OCI-LY3 (cell line): ENCODE measurements at regions not wholly inside any gene's neighbourhood (a gene's known extent, or its start where the extent isn't known, plus 50 kb on each side); places are given as distances from the start of the nearest gene placed in this dataset.

Experiments used
- H2AFZ ChIP-seq: fragments of 200-600, 300-600 bp; shearing (Covaris generic); 2 replicates; pipeline ENCODE4 v1.6.0; 2014; ENCODE audit warnings: antibody characterized with exemption, low read depth, low read length
- H3K27ac ChIP-seq: fragments of 200-600, 300-600 bp; sonication (generic); 2 replicates; pipeline ENCODE4 v1.5.1; 2014; ENCODE audit warnings: mild to moderate bottlenecking, low read length, moderate library complexity, mixed read lengths
- H3K27me3 ChIP-seq: fragments of 200-600, 300-600 bp; sonication (generic); 2 replicates; pipeline ENCODE4 v1.6.1; 2014; ENCODE audit warnings: low read depth, low read length, mixed read lengths
- H3K36me3 ChIP-seq: fragments of 200-600, 300-600 bp; sonication (generic); replicated peaks from 2 replicates; pipeline ENCODE3; 2014; ENCODE audit warnings: low read depth, low read length, mixed read lengths
- H3K4me1 ChIP-seq: fragments of 300-600, 200-600 bp; sonication (generic); 2 replicates; pipeline ENCODE4 v1.6.1; 2014; ENCODE audit warnings: low read length, mixed read lengths
- H3K4me2 ChIP-seq: fragments of 200-600, 300-600 bp; sonication (generic); 2 replicates; pipeline ENCODE4 v1.6.1; 2014; ENCODE audit warnings: low read length, mixed read lengths
- H3K4me3 ChIP-seq: fragments of 300-600, 200-600 bp; sonication (generic); 2 replicates; pipeline ENCODE4 v1.5.1; 2014; ENCODE audit warnings: antibody characterized with exemption, mild to moderate bottlenecking, low read length, moderate library complexity
- H3K79me2 ChIP-seq: fragments of 300-600, 200-600 bp; shearing (Covaris generic); 2 replicates; pipeline ENCODE4 v1.6.1; 2014; ENCODE audit warnings: mild to moderate bottlenecking, low read length, mixed read lengths
- H3K9ac ChIP-seq: fragments of 300-600, 200-600 bp; shearing (Covaris generic); 2 replicates; pipeline ENCODE4 v1.6.0; 2014; ENCODE audit warnings: mild to moderate bottlenecking, low read length, moderate library complexity
- H3K9me3 ChIP-seq: fragments of 200-600, 300-600 bp; shearing (Covaris generic); 2 replicates; pipeline ENCODE4 v1.6.1; 2014; ENCODE audit warnings: low read length, mixed read lengths; ENCODE audit not compliant: insufficient read depth
- H4K20me1 ChIP-seq: fragments of 200-600, 300-600 bp; sonication (generic); 2 replicates; pipeline ENCODE4 v1.6.1; 2016; ENCODE audit warnings: low read length, mixed read lengths; ENCODE audit not compliant: insufficient read depth
- CTCF ChIP-seq: fragments of 200-600, 300-600 bp; sonication (generic); IDR thresholded peaks from 2 replicates; pipeline ENCODE4 v1.5.1; 2014; ENCODE audit warnings: antibody characterized with exemption, low read length, low read depth
- EZH2phosphoT487 ChIP-seq: fragments of 200-600 bp; shearing (Covaris generic); IDR thresholded peaks from 2 replicates; pipeline ENCODE4 v1.6.1; 2018; ENCODE audit warnings: antibody characterized with exemption, mixed run types, low read depth

GRCh38 chr3:22966349-22966748, 236.8 kb upstream of the UBE2E2 start:
- Histone ChIP-seq H3K27me3 (peaks cover 17% of the 10 kb centered on the region), H4K20me1 (no peaks in the 10 kb centered on the region), H3K79me2 (no peaks in the 10 kb centered on the region), H3K27ac (no peak overlapping the region), H3K36me3 (no peaks in the 10 kb centered on the region), H2AFZ (no peak overlapping the region), H3K9ac (no peak overlapping the region), H3K4me1 (peaks cover 5% of the 10 kb centered on the region; the same call in 1 of the 2 replicates), H3K4me3 (no peak overlapping the region), H3K4me2 (no peak overlapping the region), H3K9me3 (no peaks in the 10 kb centered on the region)
- TF ChIP-seq CTCF (no peak), EZH2phosphoT487 (no peak)

DNA sequence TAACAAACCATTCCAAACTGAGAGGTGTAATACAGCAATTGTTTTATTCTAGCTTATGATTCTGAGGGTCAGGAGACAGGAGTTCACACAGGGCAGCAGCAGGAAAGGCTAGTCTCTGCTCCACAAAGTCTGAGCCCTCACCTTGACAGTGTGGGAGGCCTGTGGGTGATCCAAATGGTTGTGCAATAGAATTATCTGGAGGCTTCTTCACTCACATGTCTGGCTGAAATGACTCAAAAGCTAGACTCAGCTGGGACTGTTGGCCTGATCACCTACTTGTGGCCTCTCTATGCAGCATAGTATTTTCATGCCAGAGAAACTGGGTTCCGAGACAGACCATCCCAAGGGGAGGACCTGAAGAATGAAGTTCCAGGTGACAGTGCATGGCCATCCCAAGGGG, 233.9 kb upstream of the UBE2E2 start:
- Histone ChIP-seq H3K4me1 (peaks cover 5% of the 10 kb centered on the region; the same call in 1 of the 2 replicates), H3K27me3 (peaks cover 14% of the 10 kb centered on the region; the same call in 1 of the 2 replicates), H4K20me1 (no peaks in the 10 kb centered on the region), H3K27ac (no peak overlapping the region), H3K9me3 (no peaks in the 10 kb centered on the region), H3K36me3 (no peaks in the 10 kb centered on the region), H3K4me2 (no peak overlapping the region), H3K4me3 (no peak overlapping the region), H2AFZ (no peak overlapping the region), H3K79me2 (no peaks in the 10 kb centered on the region), H3K9ac (no peak overlapping the region)
- TF ChIP-seq CTCF (no peak), EZH2phosphoT487 (no peak)

- H3K4me3 ChIP-seq: no peak overlapping the region
- H3K27ac ChIP-seq: no peak overlapping the region
- H3K4me2 ChIP-seq: no peak overlapping the region
- H3K9ac ChIP-seq: no peak overlapping the region
- no peaks in the 10 kb centered on the region for H3K36me3 ChIP-seq
- no peaks in the 10 kb centered on the region for H3K79me2 ChIP-seq
- H4K20me1 ChIP-seq: no peaks in the 10 kb centered on the region
- no peaks in the 10 kb centered on the region for H3K9me3 ChIP-seq
- TF ChIP-seq EZH2phosphoT487 (no peak), CTCF (no peak)
- H3K27me3 ChIP-seq: peaks cover 14% of the 10 kb centered on the region; the same call in 1 of the 2 replicates
- peaks cover 1% of the 10 kb centered on the region; the same call in 1 of the 2 replicates for H3K4me1 ChIP-seq
- H2AFZ ChIP-seq: no peak overlapping the region
Observed at GRCh38 chr3:22971497-22971896, 231.6 kb upstream of the UBE2E2 start.

DNA sequence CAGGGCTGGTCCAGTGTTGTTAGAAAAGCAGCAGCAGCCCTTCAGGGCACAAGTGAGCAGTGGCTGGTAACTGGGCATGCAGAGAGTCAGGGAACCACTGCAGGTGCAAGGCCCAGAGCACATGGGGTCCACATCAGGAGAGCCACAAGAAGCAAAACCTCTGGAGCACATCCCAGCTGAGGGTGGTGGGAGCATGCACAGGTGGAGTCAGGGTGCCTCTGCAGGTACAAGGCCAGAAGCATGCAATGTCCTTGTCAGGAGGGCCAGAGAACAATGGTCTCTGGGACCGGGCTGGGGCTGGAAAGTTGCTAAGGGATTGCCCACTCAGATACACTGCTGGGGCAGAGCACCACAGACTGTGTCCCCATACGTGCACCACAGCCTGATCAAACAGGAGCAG, 226.1 kb upstream of the UBE2E2 start:
- no peak overlapping the region for H3K27ac ChIP-seq
- no peak overlapping the region for H3K4me2 ChIP-seq
- TF ChIP-seq CTCF: no peak
- TF ChIP-seq EZH2phosphoT487: no peak
- no peak overlapping the region for H3K4me3 ChIP-seq
- no peaks in the 10 kb centered on the region for H4K20me1 ChIP-seq
- no peak overlapping the region for H2AFZ ChIP-seq
- H3K36me3 ChIP-seq: no peaks in the 10 kb centered on the region
- H3K27me3 ChIP-seq: 0 out of 2 replicates have a peak, but pooled peaks cover under 1% of the 10 kb centered on the region
- H3K9me3 ChIP-seq: no peaks in the 10 kb centered on the region
- no peaks in the 10 kb centered on the region for H3K79me2 ChIP-seq
- H3K4me1 ChIP-seq: no peaks in the 10 kb centered on the region
- H3K9ac ChIP-seq: no peak overlapping the region
